Ramos (cell line): ENCODE measurements at regions not wholly inside any gene's neighbourhood (a gene's known extent, or its start where the extent isn't known, plus 50 kb on each side); places are given as distances from the start of the nearest gene placed in this dataset.

ENCODE experiments used
- in situ Hi-C: fragments of 300-500 bp; cut with MboI; formaldehyde crosslinking; loops from one replicate; pipeline ENCODE4 v1.14.3; 2022; ENCODE audit warnings: low sequenced_read_pairs; ENCODE audit not compliant: unreplicated experiment

DNA sequence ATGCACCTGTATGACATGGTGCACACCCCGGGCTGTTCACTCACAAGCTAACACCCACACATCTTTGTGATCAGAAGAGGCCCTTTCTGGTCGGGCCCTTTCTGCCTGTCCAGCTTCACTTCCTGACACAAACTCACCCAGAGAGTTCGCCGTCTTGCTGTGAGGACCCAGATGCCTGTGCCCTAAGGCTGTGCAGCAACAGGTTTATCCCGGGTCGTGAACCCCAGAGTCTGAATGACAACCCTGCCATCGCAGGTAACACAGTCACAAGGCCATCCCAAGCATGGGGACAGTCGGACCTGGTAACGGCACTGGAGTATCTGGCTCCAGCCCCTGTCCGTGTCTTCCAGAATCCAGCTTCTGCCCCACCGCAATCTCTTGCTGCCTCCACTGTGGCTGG is 235.1 kb downstream of the BUD13 start:
- in situ Hi-C loops, result no loop called here

DNA sequence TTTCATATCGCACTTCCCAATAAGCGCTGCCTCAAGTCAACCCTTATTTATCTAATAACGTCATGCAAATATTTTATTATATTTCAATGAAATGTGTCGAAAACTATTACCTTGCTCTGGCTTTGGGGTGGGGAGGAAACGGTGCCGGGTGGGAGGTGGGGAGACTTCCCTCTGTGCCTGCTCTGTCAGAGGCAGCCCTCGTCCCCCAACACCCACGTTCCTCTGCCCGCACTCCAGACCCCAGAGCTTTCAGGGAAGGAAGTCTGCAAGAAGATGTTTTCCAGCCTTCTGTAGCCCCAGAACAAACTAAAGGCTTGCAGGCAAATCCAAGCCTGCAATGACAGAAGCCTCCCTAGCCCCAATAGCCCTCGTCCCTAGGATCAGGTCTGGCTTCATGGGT is 235.7 kb downstream of the BUD13 start:
- in situ Hi-C loops, result no loop called here

- in situ Hi-C loops, result no loop called here
These were observed 236.4 kb downstream of the BUD13 start for GRCh38 chr11:116536416-116536815.

GRCh38 chr11:116535994-116536393 is 236.8 kb downstream of the BUD13 start:
- in situ Hi-C loops, result no loop called here

DNA sequence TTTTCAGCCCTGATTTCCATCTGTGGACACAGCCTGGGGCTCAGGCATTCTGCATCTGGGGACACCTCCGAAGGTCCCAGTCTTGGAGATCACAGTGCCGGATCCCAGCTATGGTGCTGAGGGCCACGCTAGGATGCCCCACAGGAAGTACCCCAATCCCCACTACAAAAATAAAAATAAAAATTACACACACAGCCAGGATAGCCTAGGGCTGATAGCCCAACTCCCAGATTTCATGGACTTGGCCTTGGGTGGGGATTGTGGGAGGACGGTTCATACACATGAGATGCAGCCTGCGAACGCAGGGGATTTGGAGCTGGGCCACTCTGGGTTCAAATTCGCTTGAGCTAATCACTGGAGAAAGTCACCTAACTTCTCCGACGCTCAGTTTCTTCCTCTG is 237.7 kb downstream of the BUD13 start:
- in situ Hi-C loops, result no loop called here

DNA sequence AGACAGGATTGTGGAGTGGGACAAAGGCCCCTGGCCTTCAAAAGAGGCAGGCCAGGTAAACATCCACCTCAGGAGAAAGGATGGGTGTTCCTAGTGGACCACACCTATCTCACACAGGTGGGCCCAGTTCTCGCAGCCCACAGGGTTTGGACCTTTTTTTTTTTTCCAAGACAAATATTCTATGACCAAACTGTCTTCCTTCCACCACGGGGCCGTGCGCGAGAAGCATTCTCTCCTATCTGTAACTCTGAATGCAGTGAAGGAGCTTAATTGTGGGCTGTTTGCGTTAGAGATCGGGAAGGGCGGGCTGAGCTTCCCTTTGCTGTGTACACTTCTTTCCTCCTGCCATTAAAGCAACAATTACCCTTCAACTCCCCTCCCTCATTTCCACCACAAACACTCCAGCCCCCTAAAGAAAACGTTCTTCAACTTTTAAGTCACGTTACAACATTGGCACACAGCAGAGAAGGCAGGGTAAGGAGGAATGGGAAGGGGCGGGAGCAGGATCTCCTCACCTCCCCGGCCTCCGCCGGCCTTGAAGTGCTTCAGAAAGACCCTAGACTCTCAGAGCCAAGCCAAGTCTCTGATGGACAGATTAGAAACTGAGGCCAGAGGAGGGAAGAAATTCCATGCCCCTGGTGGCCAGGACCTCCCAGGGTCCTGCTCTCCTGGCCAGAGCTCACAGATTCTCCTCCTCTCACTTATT is 238.4 kb downstream of the BUD13 start:
- in situ Hi-C loops, result no loop called here

GRCh38 chr11:116533186-116533825 is 239.5 kb downstream of the BUD13 start:
- in situ Hi-C loops, result no loop called here

DNA sequence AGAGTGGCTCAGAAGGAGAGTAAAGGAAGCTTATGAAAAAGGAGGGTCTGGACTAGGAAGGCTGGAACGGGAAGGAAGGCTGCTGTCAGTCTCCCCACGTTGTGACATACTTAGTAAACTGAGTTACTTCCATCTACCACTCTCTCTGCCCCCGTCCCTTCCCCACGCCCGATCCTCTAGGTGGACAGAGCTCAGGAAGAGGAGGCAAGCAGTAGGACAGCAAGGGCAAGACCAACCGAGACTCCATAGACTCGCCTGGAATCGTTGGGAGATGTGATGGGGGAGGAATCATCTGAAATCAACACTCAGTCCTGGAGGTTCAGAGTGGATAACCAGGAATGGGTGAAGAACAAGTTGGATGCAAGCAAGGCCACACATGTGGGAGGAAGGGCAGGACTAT is 240.7 kb downstream of the BUD13 start:
- in situ Hi-C loops, result no loop called here

DNA sequence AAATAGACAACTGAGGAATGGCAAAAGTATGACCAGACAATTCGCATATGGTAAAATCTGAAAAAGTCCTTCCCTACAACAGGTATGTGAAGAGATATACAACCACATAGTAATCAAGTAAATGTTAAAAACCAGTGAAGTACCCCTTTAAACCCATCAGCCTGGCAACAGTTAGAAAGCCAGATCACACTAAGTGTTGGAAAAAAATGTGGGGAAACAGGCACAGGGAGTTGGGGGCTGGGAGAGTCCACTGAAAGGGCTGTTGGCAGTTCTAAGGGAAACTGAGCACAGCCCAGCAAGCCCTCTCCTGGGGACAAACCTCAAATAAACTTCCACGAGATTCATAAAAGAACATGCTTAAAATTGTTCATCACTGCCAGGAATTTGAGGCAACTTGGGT is 242.1 kb downstream of the BUD13 start:
- in situ Hi-C loops, result no loop called here

DNA sequence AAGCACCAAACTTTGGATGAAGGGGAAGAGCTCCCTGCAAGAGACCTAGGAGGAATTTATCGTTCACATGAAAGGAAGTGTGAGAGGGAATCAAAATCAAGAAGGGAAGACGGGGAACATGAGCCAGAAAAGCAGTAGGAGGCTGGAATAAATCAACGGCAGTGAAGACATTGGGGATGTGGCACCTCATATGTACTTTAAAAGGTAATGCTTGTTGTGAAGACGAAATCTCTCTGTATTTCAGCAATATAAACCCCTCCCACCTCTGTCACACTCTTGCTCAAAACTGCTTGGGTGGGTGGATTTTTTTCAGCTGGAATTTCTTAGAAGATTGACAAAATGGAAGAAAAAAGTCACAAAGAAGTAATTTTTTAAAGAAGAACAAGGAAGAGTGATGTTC is 243.5 kb downstream of the BUD13 start:
- in situ Hi-C loops, result no loop called here

- in situ Hi-C loops, result no loop called here
These were observed 245.4 kb downstream of the BUD13 start for GRCh38 chr11:116527180-116527991.

- in situ Hi-C loops, result no loop called here
These were observed 246.8 kb downstream of the BUD13 start for GRCh38 chr11:116525961-116526495.

DNA sequence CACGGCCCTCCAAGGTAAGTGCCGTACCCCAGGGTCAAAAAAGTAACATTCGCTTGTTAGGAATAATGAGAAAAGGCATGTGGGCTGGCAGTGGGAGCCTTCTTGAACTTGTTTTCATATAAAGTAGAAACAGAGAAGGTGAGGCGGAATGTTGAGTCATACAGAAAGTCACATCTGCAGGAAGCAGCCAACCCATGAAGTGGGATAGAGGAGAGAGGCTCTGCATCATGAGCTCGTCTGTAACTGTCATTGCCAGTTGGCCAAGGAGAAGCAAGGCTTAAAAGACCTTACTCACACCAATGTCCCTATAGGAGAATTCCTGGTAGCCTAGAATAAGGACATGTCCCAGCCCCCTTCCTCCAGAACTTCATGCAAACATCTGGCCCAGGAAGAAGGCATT is 253.3 kb downstream of the BUD13 start:
- in situ Hi-C loops, result no loop called here

- in situ Hi-C loops, result no loop called here
These were observed 254.6 kb downstream of the BUD13 start for GRCh38 chr11:116518141-116518540.

DNA sequence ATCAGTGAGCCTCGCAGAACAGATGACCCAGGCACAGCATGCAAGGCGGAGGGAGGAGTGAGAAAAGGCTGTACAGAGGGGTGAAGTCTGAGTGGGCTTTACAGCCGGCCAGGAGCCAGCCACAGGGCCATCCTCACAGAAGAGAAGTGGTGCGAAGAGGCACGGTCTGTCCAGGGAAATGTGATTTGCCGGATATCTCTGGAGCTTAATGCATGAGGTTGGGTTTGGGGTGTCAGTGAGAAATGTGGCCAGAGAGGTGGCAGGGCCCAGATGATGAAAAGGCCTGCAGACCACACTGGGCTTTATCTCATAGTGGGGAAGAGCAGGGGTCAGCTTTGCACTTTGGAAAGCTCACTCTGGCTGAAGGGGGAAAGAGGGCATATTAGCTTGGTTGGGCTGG is 255.2 kb downstream of the BUD13 start:
- in situ Hi-C loops, result no loop called here

- in situ Hi-C loops, result no loop called here
These were observed 255.7 kb downstream of the BUD13 start for GRCh38 chr11:116517077-116517476.

GRCh38 chr11:116515664-116516184 is 257.1 kb downstream of the BUD13 start:
- in situ Hi-C loops, result no loop called here

DNA sequence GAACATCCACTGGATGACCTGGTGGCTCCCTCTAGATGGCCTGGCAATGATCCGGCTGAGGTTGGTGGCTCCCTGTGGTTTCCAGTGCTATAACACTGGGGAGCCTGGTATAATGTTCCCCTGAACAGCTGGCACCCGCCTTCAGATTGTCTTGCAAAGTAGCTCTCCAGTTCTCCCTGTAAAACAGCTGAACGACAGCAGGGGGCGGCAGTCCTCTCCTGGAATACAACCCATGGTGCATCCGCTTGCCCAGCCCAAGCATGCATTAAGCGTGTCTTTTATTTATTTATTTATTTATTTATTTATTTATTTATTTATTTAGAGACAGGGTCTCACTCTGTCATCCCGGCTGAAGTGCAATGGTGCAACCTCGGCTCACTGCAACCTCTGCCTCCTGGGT is 258.9 kb downstream of the BUD13 start:
- in situ Hi-C loops, result no loop called here

GRCh38 chr11:116513278-116513823 is 259.4 kb downstream of the BUD13 start:
- in situ Hi-C loops, result no loop called here

GRCh38 chr11:116512841-116513240 is 259.9 kb downstream of the BUD13 start:
- in situ Hi-C loops, result no loop called here

DNA sequence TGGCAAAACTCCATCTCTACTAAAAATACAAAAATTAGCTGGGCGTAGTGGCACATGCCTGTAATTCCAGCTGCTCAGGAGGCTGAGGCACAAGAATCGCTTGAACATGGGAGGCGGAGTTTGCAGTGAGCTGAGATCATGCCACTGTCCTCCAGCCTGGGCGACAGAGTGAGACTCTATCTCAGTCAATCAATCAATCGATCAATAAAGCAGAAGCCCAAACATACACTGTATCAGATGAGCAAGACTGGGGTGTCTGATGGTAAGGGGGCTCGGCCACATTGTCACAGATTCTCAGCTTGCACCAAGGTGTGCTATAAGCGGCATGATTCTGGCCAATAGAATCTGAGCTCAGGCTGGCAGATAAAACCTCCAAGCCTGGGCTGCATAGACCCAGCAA is 261.1 kb downstream of the BUD13 start:
- in situ Hi-C loops, result no loop called here
